Keratinocyte (primary cell): ENCODE measurements at regions not wholly inside any gene's neighbourhood (a gene's known extent, or its start where the extent isn't known, plus 50 kb on each side); places are given as distances from the start of the nearest gene placed in this dataset.

Experiments used
- CTCF ChIP-seq, 3 experiments: IDR thresholded peaks in 1 of 3; conservative IDR thresholded peaks in 1 of 3; optimal IDR thresholded peaks in 1 of 3; 2 replicates in 2 of 3; 3 replicates in 1 of 3; pipeline versions ENCODE3 to v1.5.1; 2011; ENCODE audit warnings: low read length in 3 of 3, mild to moderate bottlenecking in 3 of 3, moderate library complexity in 2 of 3, control low read depth in 1 of 3, inconsistent platforms in 1 of 3; ENCODE audit not compliant: insufficient read depth in 2 of 3; ENCODE audit errors: extremely low read depth in 1 of 3
- EZH2 ChIP-seq: IDR thresholded peaks from one replicate; pipeline ENCODE4 v1.6.1; 2012; ENCODE audit warnings: inconsistent platforms, mild to moderate bottlenecking, low read length, moderate library complexity

GRCh38 chr10:36764823-36765222 lies 360.6 kb upstream of the ANKRD30A start:
- TF ChIP-seq CTCF (optimal IDR thresholded peaks at IDR 0.05 in 1 of 3, IDR thresholded peaks at IDR 0.05 in 1 of 3, conservative IDR thresholded peaks at IDR 0.05 in 1 of 3; ENCODE audit: extremely low read depth in 1 of 3, insufficient read depth in 2 of 3, low read length in 3 of 3) (no peak), EZH2 (no peak)
